ENCODE measurements at regions not wholly inside any gene's neighbourhood (a gene's known extent, or its start where the extent isn't known, plus 50 kb on each side); places are given as distances from the start of the nearest gene placed in this dataset.

DNA sequence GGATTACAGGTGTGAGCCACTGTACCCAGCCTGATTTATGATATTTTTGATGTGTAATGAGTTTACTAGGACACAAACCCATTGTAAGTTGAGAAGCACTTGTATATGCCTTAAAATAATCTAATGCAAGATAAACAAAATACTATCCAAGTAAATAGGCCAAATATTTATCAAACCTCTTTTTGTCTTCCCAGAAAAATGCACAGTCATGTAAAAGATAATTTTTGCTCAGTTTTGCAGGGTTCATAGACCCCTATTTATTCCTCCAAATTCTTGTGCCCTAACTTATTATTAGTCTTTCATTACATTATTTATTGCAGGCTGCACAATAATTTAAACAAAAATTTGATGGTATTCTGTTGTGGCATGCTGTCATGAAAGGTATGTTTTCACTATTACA, 1290.7 kb downstream of the STIM2 start:
- in situ Hi-C loops (cut with HindIII; ENCODE audit: low sequenced_read_pairs) = no loop called here
- H3K4me3 ChIP-seq (ENCODE audit: low read depth, low read length) = no peak overlapping the region
- no peak for DNase-seq (ENCODE audit: low read depth)
- TF ChIP-seq CTCF (IDR thresholded peaks at IDR 0.05; ENCODE audit: low read depth, low read length, missing control alignments) = no peak

- H3K4me3 ChIP-seq (ENCODE audit: low read depth, low read length) = no peak overlapping the region
- no peak for DNase-seq (ENCODE audit: low read depth)
- TF ChIP-seq CTCF (IDR thresholded peaks at IDR 0.05; ENCODE audit: low read depth, low read length, missing control alignments) = no peak
- in situ Hi-C loops (cut with HindIII; ENCODE audit: low sequenced_read_pairs) = no loop called here
Measured at GRCh38 chr4:28167411-28167810, 1306.8 kb downstream of the STIM2 start.

DNA sequence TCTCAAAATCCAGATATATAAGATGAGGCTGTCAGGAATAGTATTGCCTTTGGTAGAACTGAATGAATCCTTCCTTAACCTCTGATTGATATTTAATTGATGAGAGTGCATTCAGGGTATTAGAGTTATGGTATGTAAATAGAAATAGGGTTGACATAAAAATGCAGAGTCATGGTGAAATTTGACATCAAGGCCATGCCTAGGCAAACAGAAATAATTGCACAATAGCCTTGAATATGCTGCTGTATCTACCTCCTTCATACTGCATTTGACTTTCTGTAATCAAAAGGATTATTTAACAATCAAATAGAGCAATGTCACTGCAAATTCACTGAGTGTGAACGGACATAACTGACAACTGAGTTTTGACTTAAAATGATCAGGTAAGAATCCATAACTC, 1316.3 kb downstream of the STIM2 start:
- no peak for DNase-seq (ENCODE audit: low read depth)
- no peak for TF ChIP-seq CTCF (IDR thresholded peaks at IDR 0.05; ENCODE audit: low read depth, low read length, missing control alignments)
- no peak overlapping the region for H3K4me3 ChIP-seq (ENCODE audit: low read depth, low read length)
- in situ Hi-C loops (cut with HindIII; ENCODE audit: low sequenced_read_pairs) = no loop called here

DNA sequence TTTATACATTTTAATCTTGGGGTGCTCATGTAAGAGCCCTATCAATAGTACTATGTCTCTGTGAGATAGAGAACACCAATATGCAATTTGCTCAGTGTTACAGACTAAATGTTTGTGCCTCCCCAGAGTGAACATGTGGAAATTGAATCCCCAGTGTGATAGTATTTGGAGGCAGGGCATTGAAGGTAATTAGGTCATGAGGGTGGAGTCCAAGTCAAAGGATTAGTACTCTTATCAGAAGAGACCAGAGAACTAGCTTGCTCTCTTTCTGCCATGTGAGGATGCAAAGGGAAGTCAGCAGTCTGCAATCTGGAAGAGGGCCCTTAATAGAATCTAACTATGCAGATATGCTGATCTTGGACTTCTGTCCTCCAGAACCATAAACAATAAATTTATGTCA, 1317.0 kb downstream of the STIM2 start:
- no peak for DNase-seq (ENCODE audit: low read depth)
- in situ Hi-C loops (cut with HindIII; ENCODE audit: low sequenced_read_pairs) = no loop called here
- no peak overlapping the region for H3K4me3 ChIP-seq (ENCODE audit: low read depth, low read length)
- TF ChIP-seq CTCF (IDR thresholded peaks at IDR 0.05; ENCODE audit: low read depth, low read length, missing control alignments) = no peak

DNA sequence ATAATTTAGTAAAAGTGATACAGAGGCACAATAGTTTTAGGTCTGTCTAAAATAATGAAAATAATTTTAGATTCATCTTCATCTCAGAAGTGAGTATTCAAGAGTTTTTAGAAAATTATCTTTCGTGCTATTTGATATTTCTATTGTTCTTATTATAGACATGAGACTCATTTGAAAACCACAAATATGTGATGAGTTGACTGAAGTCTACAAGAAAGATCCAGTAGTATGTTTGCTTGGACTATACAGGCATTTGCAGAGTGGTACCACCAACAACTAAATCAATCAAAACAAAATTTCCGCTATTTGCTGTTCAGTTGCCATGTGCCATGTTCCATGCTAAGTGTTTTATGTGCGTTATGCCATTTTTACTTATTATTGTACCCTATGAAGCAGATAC, 1318.5 kb downstream of the STIM2 start:
- DNase-seq (ENCODE audit: low read depth) = no peak
- H3K4me3 ChIP-seq (ENCODE audit: low read depth, low read length) = no peak overlapping the region
- TF ChIP-seq CTCF (IDR thresholded peaks at IDR 0.05; ENCODE audit: low read depth, low read length, missing control alignments) = no peak

GRCh38 chr4:28209371-28209924, 1348.8 kb downstream of the STIM2 start:
- DNase-seq (ENCODE audit: low read depth) = no peak
- no peak overlapping the region for H3K4me3 ChIP-seq (ENCODE audit: low read depth, low read length)
- in situ Hi-C loops (cut with HindIII; ENCODE audit: low sequenced_read_pairs) = no loop called here
- TF ChIP-seq CTCF (IDR thresholded peaks at IDR 0.05; ENCODE audit: low read depth, low read length, missing control alignments) = no peak

More for the DNA sequence above, 1318.5 kb downstream of the STIM2 start:
- in situ Hi-C loops (cut with HindIII; ENCODE audit: low sequenced_read_pairs) = no loop called here

All from astrocyte of the cerebellum (primary cell).